Thoracic aorta (tissue), 2 donors: ENCODE measurements at regions not wholly inside any gene's neighbourhood (a gene's known extent, or its start where the extent isn't known, plus 50 kb on each side); places are given as distances from the start of the nearest gene placed in this dataset.
A peak's percentile ranks its signal among the peaks of the same experiment; 100 is the strongest.

Source experiments
- ATAC-seq: fragments of 150-250 bp; one replicate; pipeline ENCODE4 v1.8.0; 2017; ENCODE audit warnings: low read depth; ENCODE audit not compliant: insufficient number of reproducible peaks, low FRiP score
- DNase-seq: peaks from one replicate; pipeline ENCODE4 v3.0.0-alpha.2; 2020; ENCODE audit warnings: low spot score
- H3K27ac ChIP-seq, 2 donors: fragments of 200-600 bp; sonication (generic); 1 replicate in 1 of 2; 2 replicates in 1 of 2; pipeline ENCODE4 v1.5.1; 2016; ENCODE audit warnings: mild to moderate bottlenecking in 2 of 2, moderate library complexity in 2 of 2
- H3K27me3 ChIP-seq: fragments of 200-600 bp; sonication (generic); replicated peaks from 2 replicates; pipeline ENCODE4 v1.6.0; 2016; ENCODE audit warnings: mild to moderate bottlenecking; ENCODE audit not compliant: insufficient read depth
- H3K36me3 ChIP-seq: fragments of 200-600 bp; sonication (generic); one replicate; pipeline ENCODE4 v1.5.1; 2016
- H3K4me1 ChIP-seq, 2 donors: fragments of 200-600 bp; sonication (generic); 1 replicate in 1 of 2; 2 replicates in 1 of 2; pipeline versions ENCODE4 v1.5.1 to v1.6.0; 2016; ENCODE audit warnings: low read depth in 2 of 2, mild to moderate bottlenecking in 1 of 2; ENCODE audit not compliant: control insufficient read depth in 1 of 2
- H3K4me3 ChIP-seq: fragments of 200-600 bp; sonication (generic); 2 replicates; pipeline ENCODE4 v1.5.1; 2016; ENCODE audit warnings: mild to moderate bottlenecking
- H3K9me3 ChIP-seq: fragments of 200-600 bp; sonication (generic); 2 replicates; pipeline ENCODE4 v1.5.1; 2016
- CTCF ChIP-seq: fragments of 200-600 bp; sonication (generic); IDR thresholded peaks from one replicate; pipeline ENCODE4 v1.5.1; 2019; ENCODE audit warnings: antibody characterized with exemption

GRCh38 chr4:72987741-72988729 is 81.5 kb downstream of the COX18 start:
- no peak overlapping the region for H3K27ac ChIP-seq
- ATAC-seq (no peak), DNase-seq (no peak)
- peak; percentile 13 for TF ChIP-seq CTCF
- H3K9me3 ChIP-seq, result no peaks in the 10 kb centered on the region
- H3K4me1 ChIP-seq, result peaks cover 0 to 14% of the 10 kb centered on the region in 2 donors
- no peak overlapping the region for H3K4me3 ChIP-seq
- no peaks in the 10 kb centered on the region for H3K36me3 ChIP-seq
- no peaks in the 10 kb centered on the region for H3K27me3 ChIP-seq

- H3K27me3 ChIP-seq, result no peaks in the 10 kb centered on the region
- H3K27ac ChIP-seq, result no peak overlapping the region
- no peaks in the 10 kb centered on the region for H3K9me3 ChIP-seq
- ATAC-seq, result no peak
- no peak for TF ChIP-seq CTCF
- H3K4me1 ChIP-seq, result no peaks in the 10 kb centered on the region
- no peak overlapping the region for H3K4me3 ChIP-seq
- H3K36me3 ChIP-seq, result no peaks in the 10 kb centered on the region
- no peak for DNase-seq
Measured at GRCh38 chr4:72984351-72984750, 85.2 kb downstream of the COX18 start.

GRCh38 chr4:72983709-72984108 is 85.8 kb downstream of the COX18 start:
- Histone ChIP-seq H3K4me1 (no peaks in the 10 kb centered on the region), H3K4me3 (no peak overlapping the region), H3K27me3 (no peaks in the 10 kb centered on the region), H3K36me3 (no peaks in the 10 kb centered on the region), H3K27ac (no peak overlapping the region), H3K9me3 (no peaks in the 10 kb centered on the region)
- no peak for DNase-seq
- ATAC-seq, result no peak
- TF ChIP-seq CTCF, result no peak

- TF ChIP-seq CTCF, result no peak
- H3K4me3 ChIP-seq, result no peak overlapping the region
- H3K27ac ChIP-seq, result peak overlapping the region in 1 of 2 donors; percentile 2
- DNase-seq (no peak), ATAC-seq (no peak)
- no peaks in the 10 kb centered on the region for H3K9me3 ChIP-seq
- peaks cover 18 to 44% of the 10 kb centered on the region in 2 donors for H3K4me1 ChIP-seq
- H3K27me3 ChIP-seq, result no peaks in the 10 kb centered on the region
- no peaks in the 10 kb centered on the region for H3K36me3 ChIP-seq
Measured at GRCh38 chr4:72977936-72978485, 91.5 kb downstream of the COX18 start.

- Histone ChIP-seq H3K4me3 (peak overlapping the region; percentile 26), H3K27ac (peak overlapping the region in 1 of 2 donors; percentile 71), H3K4me1 (peaks cover 24 to 57% of the 10 kb centered on the region in 2 donors), H3K36me3 (no peaks in the 10 kb centered on the region), H3K9me3 (no peaks in the 10 kb centered on the region), H3K27me3 (no peaks in the 10 kb centered on the region)
- no peak for ATAC-seq
- no peak for TF ChIP-seq CTCF
- no peak for DNase-seq
Measured at GRCh38 chr4:72975488-72975784, 94.1 kb downstream of the COX18 start.
